HG02759 (cell line): ENCODE measurements at regions not wholly inside any gene's neighbourhood (a gene's known extent, or its start where the extent isn't known, plus 50 kb on each side); places are given as distances from the start of the nearest gene placed in this dataset.

Source experiments
- ATAC-seq: cut with Tn5 transposase; IDR thresholded peaks from one replicate; pipeline ENCODE4 v1.9.1; 2021; ENCODE audit warnings: mild to moderate bottlenecking, moderate library complexity; ENCODE audit not compliant: unreplicated experiment

DNA sequence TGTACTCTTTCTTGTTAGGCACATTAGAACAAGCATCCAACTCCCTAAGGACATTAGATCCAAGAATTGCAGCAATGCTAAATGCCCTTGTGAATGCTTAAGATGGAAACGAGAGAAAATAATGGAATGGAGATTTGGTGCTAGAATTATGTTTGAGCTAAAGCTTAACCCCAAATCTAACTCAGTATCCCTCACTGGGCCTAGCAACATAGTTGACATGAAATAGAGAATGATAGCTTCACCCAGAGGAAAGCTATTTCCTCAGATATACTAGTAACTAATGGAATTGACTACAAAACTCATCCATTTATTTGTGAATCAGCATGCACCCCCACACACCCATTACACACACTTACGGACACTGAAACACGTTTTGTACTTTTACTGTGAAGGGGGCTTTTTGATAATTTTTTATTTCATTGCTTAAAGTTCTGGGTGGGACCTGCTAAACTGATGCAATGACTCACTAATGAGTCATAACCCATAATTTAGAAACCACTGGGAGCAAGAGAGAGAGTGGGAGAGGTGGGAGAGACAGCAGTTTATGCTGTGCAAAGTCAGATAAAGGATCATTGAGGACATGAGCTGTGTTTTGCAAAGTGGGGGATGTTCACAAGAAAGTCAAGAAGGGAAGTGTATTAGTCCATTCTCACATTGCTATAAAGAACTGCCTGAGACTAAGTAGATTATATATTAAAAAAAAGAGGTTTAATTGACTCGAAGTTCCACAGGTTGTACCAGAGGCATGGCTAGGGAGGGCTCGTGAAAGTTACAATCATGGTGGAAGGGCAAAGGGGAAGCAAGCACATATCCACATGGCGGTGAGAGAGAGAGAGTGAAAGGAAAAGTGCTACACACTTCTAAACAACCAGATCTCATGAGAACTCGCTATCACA, 382.7 kb downstream of the SFMBT2 start:
- ATAC-seq = no peak

DNA sequence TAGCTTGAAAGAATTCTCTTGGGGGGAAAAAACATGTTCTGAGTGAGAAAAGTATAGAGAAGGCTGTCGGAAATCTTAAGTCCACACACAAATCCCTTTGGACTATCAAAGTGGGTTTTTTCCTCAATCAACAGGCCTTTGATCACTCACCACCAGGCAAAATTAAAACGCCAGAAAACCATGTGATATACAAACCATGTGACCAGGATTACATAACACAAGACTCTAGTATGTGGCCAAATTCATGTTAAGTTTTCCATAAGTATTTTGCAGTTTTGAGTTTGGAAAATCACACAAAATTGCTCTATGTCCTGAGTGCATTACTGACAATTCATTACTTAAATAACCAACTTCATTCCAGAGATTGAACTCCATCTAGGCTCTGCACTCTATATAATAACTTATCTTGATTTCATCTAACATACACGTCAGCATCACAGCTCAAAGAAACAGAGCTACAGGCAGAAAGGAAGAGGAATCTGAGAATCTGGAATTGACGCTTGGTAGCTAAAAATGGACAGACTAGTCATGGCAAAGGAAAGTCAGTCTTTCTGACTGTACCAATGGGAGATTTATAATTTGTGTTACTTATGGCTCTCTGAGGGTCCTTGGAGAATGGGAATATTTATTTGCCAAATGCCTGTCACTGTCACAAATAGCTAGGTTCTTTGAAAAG, 383.5 kb downstream of the SFMBT2 start:
- ATAC-seq = no peak

DNA sequence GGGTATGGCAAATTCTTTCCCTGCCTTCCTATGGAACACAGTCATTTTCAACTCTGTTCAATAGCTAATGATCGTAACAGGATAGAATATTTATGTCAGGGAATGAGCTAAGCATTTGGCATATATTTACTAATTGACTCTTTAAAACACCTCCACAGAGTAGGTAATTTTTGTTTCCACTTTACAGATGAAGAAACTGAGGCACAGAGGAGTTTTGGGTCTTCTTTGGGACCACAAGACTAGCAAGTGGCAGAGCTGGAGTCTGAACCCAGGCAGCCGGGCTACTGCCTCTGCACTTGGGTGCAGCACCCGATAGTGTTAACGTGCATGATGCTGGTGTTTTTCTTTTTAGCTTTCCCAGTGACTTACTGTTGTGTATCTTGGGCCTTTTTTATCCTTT, 384.0 kb downstream of the SFMBT2 start:
- ATAC-seq = no peak

- ATAC-seq = no peak
Measured at GRCh38 chr10:7025296-7025695, 385.5 kb downstream of the SFMBT2 start.

DNA sequence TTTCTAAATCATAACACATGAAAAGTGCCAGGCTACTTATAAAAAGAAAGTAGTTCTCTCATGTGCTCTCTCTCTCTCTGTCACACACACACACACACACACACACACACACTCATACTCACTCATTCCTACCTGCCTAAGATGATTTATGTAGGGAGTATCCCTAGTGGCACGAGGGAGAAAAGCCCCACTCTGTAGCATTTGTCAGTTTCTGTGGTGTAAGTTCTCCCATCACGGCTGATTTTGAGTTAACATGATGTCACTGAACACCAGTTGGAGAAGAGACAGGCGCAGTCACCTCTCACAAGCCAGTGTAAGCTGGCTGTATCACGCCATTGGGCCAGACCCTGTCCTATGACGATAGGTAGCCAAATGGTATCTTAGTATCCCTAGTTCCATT, 395.4 kb downstream of the SFMBT2 start:
- ATAC-seq = no peak

GRCh38 chr10:7014721-7015120, 396.1 kb downstream of the SFMBT2 start:
- ATAC-seq = no peak

DNA sequence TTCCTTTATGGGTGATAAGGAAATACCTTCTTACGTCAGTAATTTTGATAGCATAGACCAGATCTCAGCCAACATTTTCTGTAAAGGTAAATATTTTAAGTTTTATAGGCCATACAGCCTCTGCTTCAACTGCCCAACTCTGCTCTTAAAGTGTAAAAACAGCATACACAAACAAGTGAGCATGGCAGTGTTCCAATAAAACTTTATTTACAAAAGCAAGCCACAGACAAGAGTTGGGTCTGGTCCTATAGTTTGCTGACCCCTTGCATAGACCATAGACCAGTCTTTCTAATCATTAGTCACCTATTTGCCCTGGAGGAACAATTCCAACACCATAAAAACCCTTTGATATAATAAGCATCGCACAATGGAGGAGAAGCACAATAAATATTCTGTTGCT, 398.8 kb downstream of the SFMBT2 start:
- ATAC-seq = no peak

DNA sequence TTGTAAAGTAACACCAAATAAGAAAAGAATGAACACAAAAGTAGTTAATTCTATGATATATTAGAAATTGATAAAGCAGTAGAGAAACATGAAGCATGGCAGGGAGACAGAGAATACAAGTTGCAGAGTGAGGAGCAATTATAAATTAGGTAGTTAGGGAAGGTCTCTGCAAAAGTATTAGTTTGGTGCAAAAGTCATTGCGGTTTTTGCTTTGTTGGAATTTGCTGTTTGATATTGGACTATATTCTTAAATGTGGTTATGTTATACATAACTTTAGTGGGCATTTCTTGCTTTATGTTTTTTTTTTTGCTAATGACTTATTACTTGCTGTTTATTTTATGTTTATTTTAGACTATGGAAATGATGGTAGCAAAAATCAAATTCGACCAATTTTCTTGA, 402.2 kb downstream of the SFMBT2 start:
- ATAC-seq = no peak

DNA sequence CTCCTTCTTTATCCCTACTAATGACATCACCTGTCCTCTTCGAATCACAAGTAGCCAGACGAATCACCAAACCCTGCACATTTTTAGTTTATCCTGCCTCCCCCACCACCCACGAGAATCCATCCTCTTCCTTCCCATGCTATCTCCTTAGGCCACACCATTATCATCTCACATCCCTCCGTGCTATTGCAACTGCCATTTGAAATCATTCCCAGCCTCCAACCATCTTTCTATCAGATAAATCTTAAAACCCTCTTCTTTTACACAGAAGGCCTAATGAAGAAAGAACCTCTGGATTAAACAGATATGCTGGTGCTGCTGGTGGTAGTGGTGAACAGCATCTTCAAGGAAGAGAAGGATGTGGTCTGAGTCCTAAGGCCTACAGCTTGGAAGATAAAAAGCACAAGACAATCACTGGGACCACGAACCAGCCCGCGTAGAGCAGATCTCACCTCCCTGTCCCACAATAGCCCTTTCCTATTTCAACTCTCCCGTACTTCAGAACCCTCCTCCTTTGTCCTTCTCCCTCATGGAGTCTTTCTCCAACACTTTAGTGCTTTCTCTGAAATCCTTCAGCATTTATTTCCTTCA, 403.1 kb downstream of the SFMBT2 start:
- no peak for ATAC-seq

- ATAC-seq = no peak
Measured at GRCh38 chr10:7006566-7006965, 404.3 kb downstream of the SFMBT2 start.

- ATAC-seq = no peak
Measured at GRCh38 chr10:7003831-7004395, 406.9 kb downstream of the SFMBT2 start.

DNA sequence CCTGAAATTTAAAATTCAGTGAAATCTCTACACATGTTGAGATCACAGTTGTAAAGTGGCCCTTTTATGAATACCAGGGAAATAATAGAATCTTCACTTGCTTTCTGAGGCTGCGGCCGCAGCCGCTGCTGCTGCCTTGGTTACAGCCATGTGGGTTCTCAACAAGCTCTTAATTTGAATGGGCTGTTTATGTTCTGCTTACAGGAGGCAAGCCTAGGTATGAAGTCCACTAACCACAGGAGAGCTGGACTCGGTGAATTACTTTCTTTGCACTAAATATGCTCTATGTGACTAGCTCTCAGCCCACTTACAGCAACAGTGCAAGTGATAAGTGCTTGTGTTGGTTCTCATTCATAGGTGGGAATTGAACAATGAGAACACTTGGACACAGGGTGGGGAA, 410.8 kb downstream of the SFMBT2 start:
- ATAC-seq = no peak

- ATAC-seq = no peak
Measured at GRCh38 chr10:6999232-6999925, 411.5 kb downstream of the SFMBT2 start.

DNA sequence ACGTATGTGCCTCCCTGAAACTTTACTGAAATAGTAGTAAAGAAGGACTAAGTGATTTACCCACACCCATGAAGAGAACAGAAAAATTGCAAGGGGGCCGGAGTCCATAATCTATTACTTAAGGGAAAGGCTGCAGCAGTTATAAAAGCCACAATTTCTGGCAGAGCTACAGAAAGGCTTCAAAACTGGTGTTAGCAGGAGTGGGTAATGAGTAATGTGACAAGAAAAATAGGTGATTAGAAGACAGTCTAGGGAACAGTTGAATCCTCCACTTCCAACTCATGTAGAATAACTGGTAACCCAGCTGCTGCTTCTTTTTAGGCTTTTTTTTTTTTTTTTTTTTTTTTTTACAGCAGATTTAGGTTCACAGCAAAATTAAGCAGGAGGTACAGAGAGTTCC, 413.3 kb downstream of the SFMBT2 start:
- ATAC-seq = no peak

- no peak for ATAC-seq
Measured at GRCh38 chr10:6996431-6996830, 414.4 kb downstream of the SFMBT2 start.

DNA sequence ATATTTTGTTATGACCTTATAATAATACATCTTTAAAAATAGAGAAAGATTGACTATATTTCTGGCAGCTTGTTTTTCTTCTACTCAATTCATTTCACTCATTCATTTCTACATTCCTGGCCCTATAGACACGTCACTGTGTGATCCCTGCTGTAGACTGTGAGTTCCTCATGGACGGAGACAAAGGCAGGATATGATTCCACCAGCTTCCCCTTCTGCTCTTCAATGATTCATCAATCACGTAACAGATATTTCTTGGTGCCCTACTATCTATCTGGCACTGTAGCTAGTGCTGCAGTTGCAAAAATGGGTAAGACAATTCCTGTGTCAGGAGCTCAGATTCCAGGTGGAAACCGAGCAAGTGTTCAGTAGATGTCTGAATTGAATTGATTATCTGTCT, 415.0 kb downstream of the SFMBT2 start:
- no peak for ATAC-seq

- ATAC-seq = no peak
Measured at GRCh38 chr10:6995341-6995740, 415.3 kb upstream of the PRKCQ start.

DNA sequence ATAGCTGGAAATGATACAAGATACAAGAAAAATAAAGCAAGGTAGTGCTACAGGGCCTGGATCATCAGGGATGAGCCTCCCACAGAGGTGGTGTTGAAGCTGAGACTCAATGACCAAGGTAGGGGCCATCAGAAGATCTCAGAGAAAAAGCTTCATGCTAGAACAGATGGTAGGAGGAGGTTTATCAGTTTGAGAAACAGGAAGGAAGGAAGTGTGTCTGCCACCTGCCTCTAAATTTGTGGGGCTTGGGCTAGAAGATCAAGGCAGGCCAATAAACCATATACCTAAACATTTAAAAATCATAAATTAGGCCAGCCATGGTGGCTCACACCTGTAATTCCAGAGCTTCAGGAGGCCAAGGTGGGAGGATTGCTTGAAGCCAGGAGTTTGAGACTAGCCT, 410.8 kb upstream of the PRKCQ start:
- no peak for ATAC-seq

GRCh38 chr10:6988654-6989053, 408.6 kb upstream of the PRKCQ start:
- ATAC-seq = no peak

DNA sequence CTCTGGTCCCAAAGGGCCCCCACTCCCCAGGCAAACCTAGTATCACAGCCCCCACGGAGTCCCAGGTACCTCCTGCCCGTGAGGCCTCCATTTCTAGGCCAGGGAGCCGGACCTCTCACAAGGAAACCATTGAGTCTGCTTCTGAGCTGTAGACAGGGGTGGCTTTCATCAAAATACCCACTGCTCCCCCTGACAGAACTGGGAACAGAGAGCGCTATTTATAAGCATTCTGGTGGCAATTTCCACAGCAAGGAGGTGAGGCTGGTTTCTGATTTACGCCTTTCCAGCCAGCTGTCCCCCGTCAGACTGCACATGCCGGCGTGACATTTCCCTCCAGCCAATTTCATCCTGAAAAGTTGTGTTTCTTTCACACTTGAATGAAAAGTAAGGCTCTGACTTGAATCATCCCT, 407.5 kb upstream of the PRKCQ start:
- no peak for ATAC-seq

DNA sequence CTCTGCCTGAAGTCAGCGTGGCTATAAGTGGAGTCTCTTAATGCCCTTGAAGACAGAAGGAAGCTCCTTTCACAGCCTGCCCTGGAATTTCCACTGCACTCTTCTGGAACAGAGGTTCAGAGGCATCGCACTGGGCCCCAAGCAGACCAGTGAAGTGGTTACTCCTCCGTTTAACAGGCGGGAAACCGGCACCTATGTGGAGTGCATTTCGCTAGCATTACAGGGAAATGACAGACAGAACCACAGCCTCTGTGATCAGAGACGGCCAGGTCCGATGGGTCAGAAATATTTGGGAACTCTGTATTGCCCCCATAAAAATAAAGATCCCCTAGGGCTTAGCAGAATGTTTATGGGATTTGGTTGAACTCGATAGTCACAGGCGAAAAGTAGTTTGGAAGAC, 406.9 kb upstream of the PRKCQ start:
- no peak for ATAC-seq
